ENCODE measurements at regions not wholly inside any gene's neighbourhood (a gene's known extent, or its start where the extent isn't known, plus 50 kb on each side); places are given as distances from the start of the nearest gene placed in this dataset.

DNA sequence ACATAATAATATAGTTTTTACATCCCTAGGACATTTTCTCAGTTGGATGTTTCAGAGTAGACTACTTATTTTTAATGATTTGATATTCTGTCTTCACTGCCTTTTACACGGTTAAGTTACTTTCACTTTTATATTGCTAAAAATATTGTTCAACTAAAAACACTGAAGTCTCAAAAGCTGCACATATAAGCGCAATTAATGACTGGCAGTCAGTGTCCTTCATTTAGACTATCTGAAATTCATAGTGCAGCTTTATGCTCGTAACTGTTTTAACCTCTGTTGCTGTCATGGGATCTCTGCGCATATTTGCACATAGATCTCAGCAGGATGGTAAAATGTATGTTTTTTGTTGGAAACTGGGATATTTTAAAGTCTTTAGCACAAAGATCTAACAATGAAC lies 864.3 kb downstream of the SLITRK6 start:
- DNase-seq, result peak; percentile 55

DNA sequence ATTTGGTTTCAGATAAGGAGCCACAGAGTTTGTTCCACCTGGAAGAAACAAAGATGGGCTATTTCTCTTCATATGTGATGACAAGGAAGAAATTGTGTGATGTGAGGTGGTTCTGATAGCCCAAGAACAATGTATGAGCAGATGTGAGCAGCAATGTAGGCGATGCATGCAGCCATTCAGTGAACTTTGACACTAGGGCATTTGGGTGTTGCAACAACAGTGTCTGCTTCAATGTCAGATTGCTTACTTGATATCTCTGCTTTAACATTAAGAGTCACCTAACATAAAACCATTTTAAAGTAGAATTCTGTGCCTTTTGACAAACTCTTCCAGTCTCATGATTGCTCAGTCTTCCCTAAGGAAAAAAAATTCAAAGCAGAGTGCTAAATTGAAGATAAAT lies 865.4 kb downstream of the SLITRK6 start:
- DNase-seq, result peak; percentile 28

DNA sequence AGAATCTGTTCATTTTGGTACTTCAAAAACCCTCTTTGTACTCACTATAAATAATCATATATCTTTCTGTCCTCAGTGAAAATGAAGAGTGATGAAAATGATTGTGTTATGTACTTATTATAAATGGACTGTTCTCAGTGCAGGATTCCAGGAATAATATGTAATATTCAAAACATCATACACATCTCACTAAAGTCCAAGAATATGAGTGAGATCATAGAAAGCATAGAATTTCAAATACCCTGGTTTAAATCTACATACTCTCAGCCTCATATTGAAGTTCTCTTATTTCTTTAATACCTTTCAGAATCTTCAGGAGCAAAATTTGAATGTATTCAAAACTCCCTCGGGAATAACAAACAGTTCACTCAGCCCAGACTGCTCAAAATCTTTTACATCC lies 868.0 kb downstream of the SLITRK6 start:
- no peak for DNase-seq

DNA sequence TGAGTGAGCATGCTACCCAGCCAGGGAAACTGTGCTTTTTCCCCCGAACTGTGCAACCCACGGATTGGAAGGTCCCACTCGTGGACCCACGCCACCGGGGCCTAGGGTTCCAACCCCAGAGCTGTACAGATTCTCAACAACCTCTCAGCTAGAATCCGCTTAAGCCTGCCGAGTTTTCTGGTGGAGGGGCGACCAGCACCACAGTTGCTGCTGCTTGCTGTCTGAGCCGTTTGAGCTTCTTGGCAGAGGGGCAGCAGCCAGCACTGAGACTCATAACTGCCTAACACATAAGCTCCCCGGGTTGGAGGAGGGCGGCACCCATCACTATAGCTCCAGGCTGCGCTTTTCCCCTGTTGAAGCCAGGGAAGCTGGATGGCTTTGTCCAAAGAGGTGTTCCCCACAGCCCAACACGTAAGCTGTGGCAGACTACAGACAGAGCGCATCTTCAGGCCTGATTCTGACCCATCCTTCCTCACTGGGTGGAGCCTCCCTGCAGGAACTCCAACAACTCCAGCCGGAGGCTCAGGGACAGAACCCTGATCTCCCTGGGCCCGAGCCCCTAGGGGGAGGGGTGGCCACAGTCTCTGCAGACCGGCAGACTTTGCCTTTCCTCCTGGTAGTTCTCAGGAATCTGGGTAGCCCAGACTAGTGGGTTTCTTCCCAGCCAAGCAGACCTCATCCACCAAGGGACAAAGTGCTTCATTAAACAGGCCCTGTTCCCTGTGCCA lies 871.6 kb downstream of the SLITRK6 start:
- no peak for DNase-seq

DNA sequence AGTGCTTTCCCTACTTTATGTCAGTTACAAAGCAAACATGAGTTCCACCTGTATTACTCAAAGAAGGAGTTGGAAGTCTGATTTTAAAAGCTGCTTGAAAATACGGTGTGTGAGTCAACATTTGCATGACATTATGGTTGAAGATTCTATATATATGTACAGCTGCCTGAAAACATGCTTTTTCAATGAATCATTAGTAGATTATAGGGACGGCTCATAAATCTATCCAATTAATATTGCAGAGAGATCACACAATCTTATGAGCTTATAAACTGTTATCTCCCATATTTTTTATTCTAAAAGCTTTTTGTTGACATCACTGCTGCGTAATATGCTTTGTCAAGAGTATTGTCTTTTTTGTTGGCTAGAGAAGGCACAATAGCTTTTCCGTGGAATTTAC lies 873.8 kb downstream of the SLITRK6 start:
- no peak for DNase-seq

DNA sequence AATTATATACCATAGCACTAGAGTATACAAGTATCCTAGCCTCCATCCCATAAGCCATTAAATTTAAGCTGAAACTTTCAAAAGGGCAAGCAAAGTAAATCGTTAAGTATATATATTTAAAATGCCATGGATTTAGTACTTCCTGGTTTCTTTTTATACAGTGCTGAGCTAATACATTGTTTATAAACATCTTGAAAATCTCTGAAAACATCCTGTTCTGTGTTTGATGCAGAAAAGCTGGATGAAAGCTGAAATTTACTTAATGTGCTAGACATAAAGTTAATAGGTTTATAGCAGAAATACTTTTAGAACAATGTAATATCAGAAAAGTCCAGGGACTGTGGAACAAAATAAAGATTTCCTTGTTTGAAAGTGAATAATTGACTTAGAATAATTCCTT lies 875.4 kb downstream of the SLITRK6 start:
- DNase-seq, result no peak

DNA sequence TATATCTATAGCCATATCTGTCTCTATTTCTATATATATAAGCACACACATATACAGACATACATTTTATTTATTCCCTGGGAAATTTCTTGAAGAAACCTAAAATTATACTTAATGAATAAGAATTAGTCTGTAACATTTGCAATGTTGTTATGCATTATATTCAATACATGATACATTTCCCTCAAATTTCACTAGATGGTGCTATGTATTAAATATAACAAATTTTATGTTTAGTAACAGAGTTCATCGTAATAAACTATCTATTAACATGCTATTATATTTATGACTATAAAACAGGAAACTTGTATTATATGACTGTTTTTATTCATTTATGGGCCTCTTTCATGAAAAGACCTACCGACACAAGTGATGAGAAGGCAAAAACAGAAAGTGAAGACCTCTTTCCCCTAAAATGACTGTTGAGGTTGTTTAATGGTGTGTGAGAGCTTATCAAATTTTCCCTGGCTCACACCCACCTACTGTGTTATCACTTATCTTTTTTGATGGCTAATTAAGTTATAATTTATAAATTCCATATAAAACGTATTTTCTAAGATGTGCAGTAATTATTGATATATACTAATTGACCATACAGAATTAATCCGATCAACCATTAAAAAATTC lies 881.9 kb downstream of the SLITRK6 start:
- DNase-seq, result peak; percentile 66

DNA sequence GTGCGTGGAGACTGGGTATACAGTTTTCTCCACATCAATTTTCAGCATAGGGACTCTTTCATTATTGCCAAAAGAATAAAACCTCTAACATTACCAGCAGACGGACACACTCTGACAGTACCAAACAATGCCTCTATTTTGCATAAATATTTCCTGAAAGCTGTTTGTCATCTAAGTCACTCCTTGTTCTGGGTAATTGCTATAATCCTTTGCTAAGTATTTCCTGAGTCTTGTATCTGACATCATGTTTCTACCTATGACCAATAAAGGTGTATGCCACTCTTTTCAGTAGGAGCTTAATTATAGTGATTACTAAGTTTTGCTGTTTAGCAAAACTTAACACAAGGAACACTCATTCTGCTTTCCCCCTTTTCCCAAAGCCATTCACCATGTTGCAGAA lies 886.5 kb downstream of the SLITRK6 start:
- DNase-seq, result no peak

DNA sequence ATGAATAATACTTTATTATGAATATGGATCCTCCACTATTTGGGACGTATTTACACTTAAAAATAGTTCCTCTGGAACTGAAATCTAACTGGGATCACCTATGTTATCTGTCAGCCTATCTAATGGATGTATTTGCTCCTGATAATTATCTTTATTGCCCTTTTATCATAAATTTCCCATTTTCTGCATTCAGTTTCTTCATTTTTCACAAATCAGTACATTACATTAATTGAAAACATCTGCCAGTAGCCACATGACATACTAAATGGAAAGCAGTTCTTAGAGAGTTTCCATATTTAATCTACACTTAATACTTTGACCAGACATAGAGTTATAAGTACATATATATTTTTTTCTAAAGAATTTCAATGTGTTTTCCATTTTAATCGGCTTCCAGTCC lies 888.8 kb downstream of the SLITRK6 start:
- no peak for DNase-seq

DNA sequence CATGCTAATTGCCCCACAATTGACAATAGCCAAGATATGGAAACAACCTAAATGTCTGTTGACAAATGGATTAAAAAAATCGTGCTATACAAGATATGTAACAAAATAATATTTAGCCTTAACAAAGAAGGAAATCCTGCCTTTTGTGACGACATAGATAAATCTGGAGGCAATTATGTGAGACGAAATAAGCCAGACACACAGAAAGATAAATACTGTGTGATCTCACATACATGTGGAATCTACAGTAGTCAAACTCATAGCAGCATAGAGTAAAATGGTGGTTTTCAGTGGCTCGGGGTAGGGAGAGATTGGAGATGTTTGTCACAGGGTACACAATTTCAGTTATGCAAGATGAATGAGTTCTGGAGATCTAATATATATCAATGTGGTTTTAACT lies 895.8 kb downstream of the SLITRK6 start:
- no peak for DNase-seq

DNA sequence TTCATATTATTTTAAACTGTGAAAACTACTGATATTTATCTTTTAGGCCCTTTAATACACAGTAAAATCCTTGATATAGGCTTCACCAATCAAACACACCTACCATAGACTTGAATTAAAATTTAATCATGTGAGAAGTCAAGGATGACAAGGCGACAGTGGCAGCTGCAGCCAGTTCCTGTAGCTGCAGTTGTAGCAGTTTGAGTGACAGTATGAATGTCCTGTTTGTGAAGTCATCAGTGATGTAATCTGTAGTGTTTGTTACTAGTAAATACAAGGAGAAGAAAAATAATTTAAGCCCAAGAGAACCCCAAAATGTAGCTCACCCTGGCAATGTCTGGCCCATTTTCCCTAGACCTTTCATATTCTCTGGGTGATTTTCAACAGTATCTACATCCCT lies 897.0 kb downstream of the SLITRK6 start:
- no peak for DNase-seq

DNA sequence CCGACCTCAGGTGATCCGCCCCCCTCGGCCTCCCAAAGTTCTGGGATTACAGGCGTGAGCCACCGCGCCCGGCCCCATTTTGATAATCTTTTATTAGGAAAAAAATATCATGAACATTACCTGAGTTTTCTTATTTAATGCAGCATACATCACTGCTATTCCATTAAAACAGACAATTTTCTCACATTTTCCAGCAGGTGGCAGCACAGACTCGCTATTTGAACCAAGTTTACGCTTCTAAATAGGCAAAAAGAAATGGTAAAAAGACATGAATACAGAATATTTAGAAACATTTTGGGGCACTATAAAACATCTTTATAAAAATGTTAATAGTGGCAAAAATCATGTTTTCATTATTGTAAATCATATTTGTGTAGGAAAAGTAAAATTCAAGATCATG lies 903.1 kb downstream of the SLITRK6 start:
- DNase-seq, result peak; percentile 79

DNA sequence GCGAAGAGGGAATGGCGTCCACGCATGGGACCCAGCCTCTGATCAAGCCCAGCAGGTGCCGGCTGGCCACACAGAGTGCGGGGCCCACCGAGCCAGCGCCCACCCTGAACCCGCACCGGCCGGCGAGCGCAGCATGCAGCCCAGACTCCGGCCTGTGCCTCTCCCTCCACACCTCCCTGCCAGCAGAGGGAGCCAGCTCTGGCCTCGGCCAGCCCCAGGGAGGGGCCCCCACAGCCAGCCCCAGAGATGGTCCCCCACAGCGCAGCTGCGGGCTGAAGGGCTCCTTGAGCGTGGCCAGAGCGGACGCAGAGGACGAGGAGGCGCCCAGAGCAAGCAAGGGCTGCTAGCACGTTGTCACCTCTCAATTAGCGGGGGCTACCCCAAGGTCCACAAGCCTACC lies 904.5 kb downstream of the SLITRK6 start:
- no peak for DNase-seq

DNA sequence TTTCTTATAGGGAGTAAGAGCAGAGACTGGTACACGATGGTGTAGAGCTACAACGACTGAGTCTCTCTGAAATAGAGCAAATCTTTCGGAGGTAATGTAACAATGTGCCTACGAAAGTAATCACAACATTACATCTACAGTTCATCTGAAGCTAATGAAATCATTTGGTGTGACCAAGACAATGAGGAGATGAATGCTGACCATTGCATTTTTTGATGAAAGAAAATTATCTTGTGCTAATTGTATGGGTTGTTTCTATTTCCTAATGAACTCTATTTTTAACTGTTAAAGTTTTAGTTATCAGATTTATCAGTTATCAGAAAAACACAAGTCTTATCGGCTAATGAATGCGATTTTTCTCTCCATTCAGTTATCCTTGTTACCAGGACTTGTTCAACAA lies 913.4 kb downstream of the SLITRK6 start:
- no peak for DNase-seq

DNA sequence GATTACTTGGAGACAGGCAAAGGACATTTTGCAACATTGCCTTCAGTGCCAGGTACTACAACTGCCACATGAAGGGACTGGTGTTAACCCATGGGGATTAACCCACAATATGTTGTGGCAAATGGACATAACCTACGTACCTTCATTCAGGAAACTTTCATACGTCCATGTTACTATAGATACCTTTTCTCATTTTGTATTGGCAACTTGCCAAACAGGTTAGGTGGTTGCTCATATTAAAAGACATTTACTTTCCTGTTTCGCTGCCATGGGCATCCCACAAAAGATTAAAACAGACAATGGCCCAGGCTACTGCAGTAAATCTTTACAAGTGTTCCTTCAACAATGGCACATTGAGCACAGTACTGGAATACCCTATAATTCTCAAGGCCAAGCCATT lies 925.3 kb downstream of the SLITRK6 start:
- DNase-seq, result no peak

DNA sequence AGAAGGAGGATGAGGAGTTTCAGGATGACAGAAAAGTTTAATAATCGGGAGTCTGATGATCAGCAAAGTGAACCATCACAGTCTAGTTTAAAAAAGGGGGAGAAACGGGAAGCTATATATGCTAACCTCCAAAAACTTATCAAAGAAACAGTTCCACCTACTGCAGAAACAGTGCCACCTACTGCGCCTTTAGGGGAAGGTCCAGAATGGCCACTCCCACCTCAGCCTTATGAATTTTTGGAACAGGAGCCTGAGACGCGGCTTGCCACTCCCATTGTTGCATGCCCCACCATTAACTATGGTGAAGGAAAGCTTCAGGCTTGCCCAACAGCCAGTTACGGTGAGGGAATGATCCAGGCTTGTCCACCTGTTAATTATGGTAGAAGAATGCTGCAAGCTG lies 929.0 kb downstream of the SLITRK6 start:
- DNase-seq, result peak; percentile 72

DNA sequence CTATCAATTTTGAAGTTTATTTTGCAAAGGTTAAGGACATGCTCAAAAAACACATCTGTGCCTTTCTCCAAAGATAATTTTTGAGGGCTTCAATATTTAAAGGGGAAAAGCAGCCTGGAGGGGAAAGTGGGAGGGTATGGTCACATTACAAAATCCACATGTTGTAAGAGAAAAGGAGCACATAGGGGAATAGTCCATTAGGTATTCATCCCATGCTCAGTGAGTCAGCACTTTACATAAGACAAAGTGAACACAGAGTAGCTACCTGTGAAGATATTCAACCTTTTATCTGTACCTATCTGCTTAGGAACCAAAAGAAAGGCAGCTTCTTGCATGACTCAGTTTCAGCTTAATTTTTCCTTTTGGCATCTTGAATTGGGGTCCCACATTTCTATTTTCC lies 932.0 kb downstream of the SLITRK6 start:
- no peak for DNase-seq

DNA sequence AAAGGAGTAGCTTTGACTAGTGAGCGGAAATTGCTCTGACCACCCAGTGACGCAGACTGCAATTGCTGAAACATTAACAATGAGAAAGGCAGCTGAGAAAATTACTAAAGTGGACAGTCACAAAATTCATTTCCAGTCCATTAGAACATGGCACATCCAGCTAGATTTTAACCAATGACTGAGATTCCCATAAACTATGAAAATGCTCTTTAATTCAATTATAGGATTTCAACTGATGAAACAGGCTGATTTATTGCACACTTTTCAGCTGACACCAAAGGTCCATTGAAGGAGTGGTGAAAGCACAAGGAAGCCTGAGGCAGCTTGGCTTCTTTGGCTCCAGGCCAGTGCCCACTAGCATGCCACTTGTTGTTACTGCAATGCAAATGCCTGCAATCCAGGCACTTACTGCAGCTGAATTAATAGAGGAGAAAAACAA lies 933.4 kb downstream of the SLITRK6 start:
- no peak for DNase-seq

DNA sequence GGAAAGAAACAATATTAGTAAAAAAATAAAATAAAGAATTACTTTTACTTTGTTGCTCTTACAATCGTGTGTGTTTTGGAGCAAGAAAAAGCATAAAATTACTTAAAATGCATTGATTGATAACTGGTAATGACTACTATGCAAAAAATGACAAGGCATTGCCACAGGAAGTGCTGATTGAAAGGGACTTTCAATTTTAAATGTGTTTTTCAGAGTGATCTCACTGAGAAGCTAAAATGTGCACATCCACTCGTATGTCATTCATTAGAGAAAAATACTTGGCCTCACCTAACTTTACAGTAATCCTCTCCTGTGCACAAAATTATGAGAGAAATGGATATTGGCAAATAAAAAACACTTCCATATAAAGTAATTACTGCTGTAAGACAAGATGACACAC lies 934.9 kb downstream of the SLITRK6 start:
- DNase-seq, result no peak

DNA sequence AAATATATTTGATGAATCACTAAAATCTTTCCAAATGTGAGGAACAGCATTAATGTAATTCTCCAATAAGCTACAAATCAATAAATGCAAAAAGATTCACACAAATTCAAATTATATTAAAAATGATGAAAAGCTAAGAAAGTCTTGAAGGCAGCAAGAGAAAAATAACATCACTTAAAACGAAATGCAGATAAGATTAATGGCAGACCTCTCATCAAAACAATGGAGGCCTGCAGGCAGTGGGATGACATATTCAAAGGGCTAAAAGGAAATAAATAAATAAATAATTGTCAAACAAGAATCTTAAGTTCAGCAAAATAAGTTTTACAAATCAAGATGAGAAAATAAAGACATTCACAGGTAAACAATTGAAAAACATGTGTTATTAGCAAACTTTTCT lies 952.1 kb downstream of the SLITRK6 start:
- no peak for DNase-seq

DNA sequence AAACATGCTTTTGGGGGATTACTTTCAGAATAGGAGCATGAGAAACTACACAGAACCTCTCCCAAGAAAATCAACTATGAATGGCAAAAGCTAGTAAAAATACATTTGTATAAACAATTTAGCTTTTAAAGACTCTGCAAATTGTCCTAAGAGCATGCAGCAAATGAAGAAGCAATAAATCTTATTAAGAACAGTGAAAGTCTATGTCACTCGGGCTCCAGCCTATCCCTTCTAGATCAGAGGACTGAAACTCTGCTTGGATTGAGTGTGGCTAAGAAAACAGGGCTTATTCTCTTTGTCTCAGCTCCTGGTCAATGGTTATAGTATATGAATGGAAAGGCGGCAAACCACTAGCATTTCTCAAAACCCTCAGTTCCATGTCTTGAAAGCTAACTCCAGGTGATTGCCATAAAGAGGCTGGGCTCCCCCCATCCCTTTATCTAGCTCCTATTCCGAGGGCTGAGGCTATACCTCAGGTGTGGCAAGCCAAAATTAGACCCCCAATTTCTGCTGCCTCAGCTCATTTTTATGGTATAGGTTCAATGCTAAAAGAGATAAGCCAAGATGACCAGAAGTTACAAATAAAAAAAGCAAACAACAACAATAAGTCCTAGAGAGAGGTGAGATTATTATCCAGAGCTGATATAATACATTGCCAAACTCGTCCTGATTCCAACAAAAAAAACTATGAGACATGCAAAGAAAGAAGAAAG lies 953.2 kb downstream of the SLITRK6 start:
- DNase-seq, result no peak

DNA sequence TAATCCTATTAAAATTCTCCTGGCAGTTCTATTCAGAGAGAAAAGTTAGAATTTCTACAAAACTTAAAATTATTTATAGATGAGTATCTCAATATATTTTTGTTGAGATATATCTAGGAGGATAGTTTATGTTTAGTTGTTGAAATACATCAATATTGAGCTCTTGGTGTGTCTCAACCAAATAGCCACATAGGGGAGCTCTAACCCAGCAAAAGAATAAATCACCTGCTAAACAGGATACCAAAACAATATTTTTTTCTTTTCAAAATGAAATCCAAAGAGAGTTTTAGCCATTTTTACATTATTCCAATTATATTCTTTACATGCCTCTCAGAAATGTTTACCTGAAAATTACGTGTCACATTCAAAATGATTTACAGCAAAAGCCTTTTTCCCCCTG lies 954.7 kb downstream of the SLITRK6 start:
- DNase-seq, result peak; percentile 68

DNA sequence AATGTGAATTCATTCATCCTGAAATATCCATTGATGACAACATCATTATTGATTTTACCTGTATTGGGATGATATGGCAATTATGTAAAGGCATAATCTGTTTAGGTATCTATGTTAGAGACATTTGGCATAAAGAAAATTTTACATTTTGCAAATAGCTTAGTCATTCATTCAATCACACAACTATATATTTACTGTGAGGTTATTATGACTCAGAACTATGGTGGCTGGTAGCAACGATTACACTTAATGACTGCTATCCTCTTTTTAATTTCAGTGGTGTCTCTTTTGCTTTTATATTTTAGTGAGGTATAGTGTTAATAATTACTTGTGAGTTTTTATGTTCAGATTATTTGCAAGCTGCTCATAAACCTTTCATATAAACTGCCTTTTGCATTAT lies 955.9 kb downstream of the SLITRK6 start:
- DNase-seq, result no peak

DNA sequence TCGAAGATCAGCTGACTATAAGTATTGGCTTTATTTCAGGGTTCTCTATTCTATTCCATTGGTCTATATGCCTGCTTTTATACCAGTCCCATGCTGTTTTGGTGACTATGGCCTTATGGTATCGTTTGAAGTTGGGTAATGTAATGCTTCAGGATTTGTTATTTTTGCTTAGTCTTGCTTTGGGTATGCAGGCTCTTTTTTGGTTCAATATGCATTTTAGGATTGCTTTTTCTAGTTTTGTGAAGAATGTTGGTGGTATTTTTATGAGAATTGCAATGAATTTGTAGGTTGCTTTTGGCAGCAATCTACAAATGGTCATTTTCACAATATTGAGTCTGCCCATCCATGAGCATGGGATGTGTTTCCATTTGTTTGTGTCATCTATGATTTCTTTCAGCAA lies 951.9 kb upstream of the SLITRK1 start:
- DNase-seq, result no peak

Measured in OCI-M1 (cell line).